ENCODE measurements at regions not wholly inside any gene's neighbourhood (a gene's known extent, or its start where the extent isn't known, plus 50 kb on each side); places are given as distances from the start of the nearest gene placed in this dataset.

DNA sequence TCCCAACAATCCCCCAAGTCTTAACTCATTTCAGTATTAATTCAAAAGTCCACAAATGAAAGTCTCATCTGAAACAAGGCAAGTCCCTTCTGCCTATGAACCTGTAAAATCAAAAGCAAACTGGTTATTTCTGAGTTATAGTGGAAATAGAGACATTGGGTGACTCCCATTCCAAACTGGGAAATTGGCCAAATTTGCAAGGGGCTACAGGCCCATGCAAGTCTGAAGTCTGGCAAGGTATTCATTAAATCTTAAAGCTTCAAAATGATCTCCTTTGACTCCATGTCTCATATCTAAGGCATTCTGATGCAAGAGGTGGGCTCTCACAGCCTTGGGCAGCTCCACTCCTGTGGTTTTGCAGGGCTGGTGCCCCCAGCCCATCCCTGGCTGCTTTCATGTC is 167.9 kb downstream of the HTR1A start:
- Histone ChIP-seq H4K8ac (ENCODE audit: low read depth in 2 of 2, low read length in 2 of 2) (no peak overlapping the region), H3K79me1 (ENCODE audit: low read depth in 1 of 2, low read length in 2 of 2) (no peaks in the 10 kb centered on the region), H4K20me1 (ENCODE audit: insufficient read depth, low read length) (no peaks in the 10 kb centered on the region), H3K4me3 (ENCODE audit: insufficient read depth, low read depth, low read length) (no peak overlapping the region), H3K9ac (ENCODE audit: low read depth, low read length) (no peak overlapping the region), H2AK5ac (ENCODE audit: low read depth, low read length) (no peak overlapping the region), H3K27me3 (ENCODE audit: control insufficient read depth, insufficient read depth, low read length) (no peaks in the 10 kb centered on the region), H2BK120ac (ENCODE audit: low read depth, low read length) (no peak overlapping the region), H3K27ac (ENCODE audit: insufficient read depth, low read length) (no peak overlapping the region), H3K4me2 (ENCODE audit: low read depth, low read length) (no peak overlapping the region), H3K4ac (ENCODE audit: low read depth, low read length) (no peak overlapping the region), H2BK5ac (ENCODE audit: low read depth, low read length, poor library complexity, severe bottlenecking) (no peak overlapping the region), H4K91ac (ENCODE audit: insufficient read depth, low read depth, low read length) (no peak overlapping the region), H3K18ac (ENCODE audit: low read depth, low read length) (no peak overlapping the region), H4K5ac (ENCODE audit: low read depth, low read length) (no peak overlapping the region), H3K9me3 (ENCODE audit: control insufficient read depth, insufficient read depth, low read length) (peaks cover 15% of the 10 kb centered on the region), H3K36me3 (ENCODE audit: control insufficient read depth, insufficient read depth, low read length) (no peaks in the 10 kb centered on the region), H2BK20ac (ENCODE audit: low read depth, low read length) (no peak overlapping the region), H2BK15ac (ENCODE audit: low read depth, low read length) (no peak overlapping the region), H3K9me1 (ENCODE audit: insufficient read depth, low read length) (no peaks in the 10 kb centered on the region), H2AK9ac (replicated peaks; ENCODE audit: low read depth, low read length, poor library complexity) (no peak overlapping the region), H3K56ac (ENCODE audit: extremely low read depth, insufficient read depth, low read length) (no peak overlapping the region), H3K14ac (replicated peaks; ENCODE audit: low read depth, low read length) (no peak overlapping the region), H3K4me1 (ENCODE audit: control insufficient read depth, insufficient read depth, low read length) (no peaks in the 10 kb centered on the region), H3K23ac (ENCODE audit: low read depth, low read length) (no peak overlapping the region), H2AFZ (replicated peaks; ENCODE audit: low read length, poor library complexity) (no peak overlapping the region)
- no TSS peak for BruUV-seq (replicated peaks)
- POLR2A ChIA-PET (ENCODE audit: unreplicated experiment) = no interaction called here
- CTCF ChIA-PET = no interaction called here
- dilution Hi-C loops (cut with HindIII; ENCODE audit: low sequenced_read_pairs, unreplicated experiment) (no loop called here), in situ Hi-C loops (cut with MboI; ENCODE audit: low sequenced_read_pairs) (no loop called here), intact Hi-C loops (cut with micrococcal nuclease) (no loop called here)
- ATAC-seq (ENCODE audit: low read depth) (no peak), DNase-seq (no peak)
- no peak for TF ChIP-seq FOS (IDR thresholded peaks at IDR 0.05; ENCODE audit: low read depth, low read length)
- TF ChIP-seq MAZ (IDR thresholded peaks at IDR 0.05; ENCODE audit: borderline replicate concordance, low read depth, low read length) = no peak
- TF ChIP-seq, protein P1, sequence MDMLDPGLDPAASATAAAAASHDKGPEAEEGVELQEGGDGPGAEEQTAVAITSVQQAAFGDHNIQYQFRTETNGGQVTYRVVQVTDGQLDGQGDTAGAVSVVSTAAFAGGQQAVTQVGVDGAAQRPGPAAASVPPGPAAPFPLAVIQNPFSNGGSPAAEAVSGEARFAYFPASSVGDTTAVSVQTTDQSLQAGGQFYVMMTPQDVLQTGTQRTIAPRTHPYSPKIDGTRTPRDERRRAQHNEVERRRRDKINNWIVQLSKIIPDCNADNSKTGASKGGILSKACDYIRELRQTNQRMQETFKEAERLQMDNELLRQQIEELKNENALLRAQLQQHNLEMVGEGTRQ (IDR thresholded peaks at IDR 0.05; ENCODE audit: low read depth, low read length) = no peak
- no peak for TF ChIP-seq ELK1 (IDR thresholded peaks at IDR 0.05; ENCODE audit: borderline replicate concordance, low read depth, low read length)
- no peak for TF ChIP-seq CHD1 (IDR thresholded peaks at IDR 0.05; ENCODE audit: low read depth, low read length)
- TF ChIP-seq NFE2L2 (IDR thresholded peaks at IDR 0.05; ENCODE audit: low read depth, low read length) = no peak
- TF ChIP-seq BHLHE40 (IDR thresholded peaks at IDR 0.05; ENCODE audit: low read depth, low read length) = no peak
- no peak for TF ChIP-seq RCOR1 (IDR thresholded peaks at IDR 0.05; ENCODE audit: insufficient replicate concordance, low read length)
- no peak for TF ChIP-seq RFX5 (IDR thresholded peaks at IDR 0.05; ENCODE audit: low read depth, low read length)
- TF ChIP-seq, protein P2, sequence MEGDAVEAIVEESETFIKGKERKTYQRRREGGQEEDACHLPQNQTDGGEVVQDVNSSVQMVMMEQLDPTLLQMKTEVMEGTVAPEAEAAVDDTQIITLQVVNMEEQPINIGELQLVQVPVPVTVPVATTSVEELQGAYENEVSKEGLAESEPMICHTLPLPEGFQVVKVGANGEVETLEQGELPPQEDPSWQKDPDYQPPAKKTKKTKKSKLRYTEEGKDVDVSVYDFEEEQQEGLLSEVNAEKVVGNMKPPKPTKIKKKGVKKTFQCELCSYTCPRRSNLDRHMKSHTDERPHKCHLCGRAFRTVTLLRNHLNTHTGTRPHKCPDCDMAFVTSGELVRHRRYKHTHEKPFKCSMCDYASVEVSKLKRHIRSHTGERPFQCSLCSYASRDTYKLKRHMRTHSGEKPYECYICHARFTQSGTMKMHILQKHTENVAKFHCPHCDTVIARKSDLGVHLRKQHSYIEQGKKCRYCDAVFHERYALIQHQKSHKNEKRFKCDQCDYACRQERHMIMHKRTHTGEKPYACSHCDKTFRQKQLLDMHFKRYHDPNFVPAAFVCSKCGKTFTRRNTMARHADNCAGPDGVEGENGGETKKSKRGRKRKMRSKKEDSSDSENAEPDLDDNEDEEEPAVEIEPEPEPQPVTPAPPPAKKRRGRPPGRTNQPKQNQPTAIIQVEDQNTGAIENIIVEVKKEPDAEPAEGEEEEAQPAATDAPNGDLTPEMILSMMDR (conservative IDR thresholded peaks at IDR 0.05; ENCODE audit: low read depth, low read length) = no peak
- no peak for TF ChIP-seq POLR2A (IDR thresholded peaks at IDR 0.05; ENCODE audit: low read depth, low read length)
- TF ChIP-seq RAD21 (IDR thresholded peaks at IDR 0.05; ENCODE audit: low read length) = no peak
- no peak for TF ChIP-seq MXI1 (IDR thresholded peaks at IDR 0.05; ENCODE audit: borderline replicate concordance, low read depth, low read length)
- TF ChIP-seq CEBPB (IDR thresholded peaks at IDR 0.05; ENCODE audit: low read depth, low read length) = no peak
- no peak for TF ChIP-seq SMC3 (IDR thresholded peaks at IDR 0.05; ENCODE audit: low read depth, low read length)

Data from IMR-90 (cell line).